SU-DHL-6 (cell line): ENCODE measurements at regions not wholly inside any gene's neighbourhood (a gene's known extent, or its start where the extent isn't known, plus 50 kb on each side); places are given as distances from the start of the nearest gene placed in this dataset.

Experiments
- H2AFZ ChIP-seq: fragments of 200-600 bp; sonication (generic); 2 replicates; pipeline ENCODE4 v1.6.1; 2014; ENCODE audit warnings: low read depth, mild to moderate bottlenecking, moderate library complexity, mixed read lengths, antibody characterized with exemption, low read length; ENCODE audit not compliant: severe bottlenecking
- H3F3A ChIP-seq: fragments of 200-600 bp; shearing (Covaris generic); 2 replicates; pipeline ENCODE4 v1.6.0; 2016; ENCODE audit warnings: antibody characterized with exemption, mild to moderate bottlenecking; ENCODE audit not compliant: insufficient read depth
- H3K27ac ChIP-seq: fragments of 200-600 bp; sonication (generic); 2 replicates; pipeline ENCODE4 v1.5.1; 2016; ENCODE audit warnings: low read depth, mild to moderate bottlenecking, low read length, moderate library complexity, mixed read lengths
- H3K27me3 ChIP-seq: fragments of 200-600 bp; sonication (generic), shearing (Covaris generic); 2 replicates; pipeline ENCODE4 v1.6.0; 2014; ENCODE audit warnings: mild to moderate bottlenecking, low read length
- H3K36me3 ChIP-seq: fragments of 200-600 bp; sonication (generic); 2 replicates; pipeline ENCODE4 v1.6.1; 2014; ENCODE audit warnings: mild to moderate bottlenecking, low read length, mixed read lengths
- H3K4me2 ChIP-seq: fragments of 300-600, 200-600 bp; shearing (Covaris generic), sonication (generic); 2 replicates; pipeline ENCODE4 v1.6.0; 2014; ENCODE audit warnings: low read length, low read depth, mild to moderate bottlenecking; ENCODE audit not compliant: poor library complexity, severe bottlenecking
- H3K4me3 ChIP-seq: fragments of 200-600 bp; sonication (generic); 2 replicates; pipeline ENCODE4 v1.5.1; 2014; ENCODE audit warnings: antibody characterized with exemption, low read length, mild to moderate bottlenecking, mixed read lengths; ENCODE audit not compliant: insufficient read depth, poor library complexity, severe bottlenecking
- H3K79me2 ChIP-seq: fragments of 200-600 bp; sonication (generic); 2 replicates; pipeline ENCODE4 v1.6.1; 2014; ENCODE audit warnings: mild to moderate bottlenecking, low read length, moderate library complexity; ENCODE audit not compliant: insufficient read depth
- H3K9ac ChIP-seq: fragments of 200-600 bp; sonication (generic); 2 replicates; pipeline ENCODE4 v1.7.0; 2014; ENCODE audit warnings: mild to moderate bottlenecking, low read length
- H3K9me2 ChIP-seq: fragments of 200-600 bp; sonication (generic); replicated peaks from 2 replicates; pipeline ENCODE4 v1.6.1; 2014; ENCODE audit warnings: low read length; ENCODE audit not compliant: insufficient read depth
- H3K9me3 ChIP-seq: fragments of 200-600 bp; sonication (generic); 2 replicates; pipeline ENCODE4 v1.6.1; 2014; ENCODE audit warnings: low read length, mixed read lengths; ENCODE audit not compliant: insufficient read depth
- H4K20me1 ChIP-seq: fragments of 200-600 bp; sonication (generic); 2 replicates; pipeline ENCODE4 v1.6.1; 2014; ENCODE audit warnings: low read depth, mild to moderate bottlenecking, antibody characterized with exemption, low read length, moderate library complexity, mixed read lengths
- EZH2phosphoT487 ChIP-seq: fragments of 200-600 bp; sonication (generic), shearing (Covaris generic); conservative IDR thresholded peaks from 2 replicates; pipeline ENCODE4 v1.6.1; 2018; ENCODE audit warnings: mild to moderate bottlenecking, antibody characterized with exemption, low read length, moderate library complexity, mixed read lengths
- TF ChIP-seq, protein P1 (sequence below): fragments of 200-600 bp; sonication (generic); IDR thresholded peaks from one replicate; pipeline ENCODE4 v1.5.1; 2017; ENCODE audit warnings: antibody characterized with exemption, mild to moderate bottlenecking, low read length, moderate library complexity; ENCODE audit not compliant: insufficient read depth, poor library complexity, severe bottlenecking

DNA sequence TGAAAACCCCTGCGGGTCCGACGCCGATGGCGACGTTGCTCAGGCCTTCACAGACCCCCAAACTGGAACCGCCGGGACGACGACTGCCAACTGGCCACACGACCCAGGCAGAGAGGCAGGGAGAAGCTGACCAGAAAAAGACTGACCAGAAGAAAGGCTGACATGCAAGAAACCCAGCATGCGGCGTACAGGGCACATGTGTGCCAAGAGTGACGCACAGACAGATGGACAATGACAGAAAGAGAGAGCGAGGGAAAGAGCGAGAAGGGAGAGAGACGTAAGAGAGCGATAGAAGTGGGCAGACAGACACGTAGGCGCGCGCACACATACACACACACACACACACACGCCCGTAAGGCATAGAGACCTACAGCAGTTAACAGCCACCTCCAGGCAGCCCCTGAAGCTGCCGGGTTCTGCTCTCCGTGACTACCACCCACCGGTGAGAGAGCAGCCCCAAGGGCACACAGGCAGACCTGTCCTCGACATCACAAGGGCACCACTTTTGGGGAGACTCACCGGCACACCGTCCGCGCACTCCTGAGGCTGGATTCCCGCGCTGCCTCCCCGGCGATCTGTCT lies 67.2 kb upstream of the ZNF527 start:
- Histone ChIP-seq H4K20me1 (no peaks in the 10 kb centered on the region), H3K4me3 (no peak overlapping the region), H3K9me3 (no peaks in the 10 kb centered on the region; the same call in 1 of the 2 replicates)

DNA sequence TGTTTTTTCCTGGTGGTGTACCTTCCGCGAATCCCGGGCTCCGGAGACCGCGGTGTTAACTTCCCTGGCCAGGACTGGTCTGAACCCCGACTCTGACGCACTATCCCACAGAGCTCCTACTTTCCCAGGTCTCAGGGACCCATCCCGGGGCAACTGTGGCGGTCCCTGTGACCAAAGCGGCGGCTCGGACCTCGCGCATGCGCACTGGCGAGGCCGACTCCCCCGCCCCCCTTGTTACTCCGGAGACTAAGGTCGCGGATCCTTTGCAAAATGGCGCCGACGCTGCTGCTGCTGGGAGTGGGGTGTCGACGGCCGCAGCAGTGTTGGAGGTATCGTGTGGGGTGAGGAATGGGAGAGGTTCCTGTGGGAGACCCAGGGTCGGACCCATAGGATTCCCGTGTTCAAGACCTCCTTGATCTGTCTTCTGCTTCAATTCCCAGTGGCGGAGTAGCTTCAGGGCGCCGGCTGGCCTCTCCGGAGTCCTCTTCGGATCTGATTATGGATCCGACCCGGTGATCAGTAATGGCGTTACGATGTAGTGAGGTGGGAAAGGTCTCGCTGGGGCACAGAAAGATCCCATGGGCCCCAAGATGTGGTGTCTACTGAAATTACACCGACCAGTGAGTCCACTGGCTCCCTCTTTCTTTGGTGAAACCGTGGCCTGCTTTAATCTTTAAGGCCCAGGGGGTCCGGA lies 66.6 kb upstream of the ZNF527 start:
- Histone ChIP-seq H3K9me2 (no peaks in the 10 kb centered on the region), H3K79me2 (no peaks in the 10 kb centered on the region), H3K27me3 (no peaks in the 10 kb centered on the region), H3K9ac (no peak overlapping the region), H2AFZ (no peak overlapping the region), H3K4me3 (no peak overlapping the region), H3K27ac (no peak overlapping the region), H3K9me3 (no peaks in the 10 kb centered on the region; the same call in 1 of the 2 replicates), H3F3A (no peaks in the 10 kb centered on the region), H3K36me3 (no peaks in the 10 kb centered on the region), H3K4me2 (no peak overlapping the region), H4K20me1 (no peaks in the 10 kb centered on the region)
- TF ChIP-seq EZH2phosphoT487: no peak
- TF ChIP-seq, protein P1, sequence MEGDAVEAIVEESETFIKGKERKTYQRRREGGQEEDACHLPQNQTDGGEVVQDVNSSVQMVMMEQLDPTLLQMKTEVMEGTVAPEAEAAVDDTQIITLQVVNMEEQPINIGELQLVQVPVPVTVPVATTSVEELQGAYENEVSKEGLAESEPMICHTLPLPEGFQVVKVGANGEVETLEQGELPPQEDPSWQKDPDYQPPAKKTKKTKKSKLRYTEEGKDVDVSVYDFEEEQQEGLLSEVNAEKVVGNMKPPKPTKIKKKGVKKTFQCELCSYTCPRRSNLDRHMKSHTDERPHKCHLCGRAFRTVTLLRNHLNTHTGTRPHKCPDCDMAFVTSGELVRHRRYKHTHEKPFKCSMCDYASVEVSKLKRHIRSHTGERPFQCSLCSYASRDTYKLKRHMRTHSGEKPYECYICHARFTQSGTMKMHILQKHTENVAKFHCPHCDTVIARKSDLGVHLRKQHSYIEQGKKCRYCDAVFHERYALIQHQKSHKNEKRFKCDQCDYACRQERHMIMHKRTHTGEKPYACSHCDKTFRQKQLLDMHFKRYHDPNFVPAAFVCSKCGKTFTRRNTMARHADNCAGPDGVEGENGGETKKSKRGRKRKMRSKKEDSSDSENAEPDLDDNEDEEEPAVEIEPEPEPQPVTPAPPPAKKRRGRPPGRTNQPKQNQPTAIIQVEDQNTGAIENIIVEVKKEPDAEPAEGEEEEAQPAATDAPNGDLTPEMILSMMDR: no peak

More for the DNA sequence above, 67.2 kb upstream of the ZNF527 start:
- H3F3A ChIP-seq: no peaks in the 10 kb centered on the region
- H3K27me3 ChIP-seq: no peaks in the 10 kb centered on the region
- no peak overlapping the region for H3K4me2 ChIP-seq
- no peak overlapping the region for H3K9ac ChIP-seq
- H3K9me2 ChIP-seq: no peaks in the 10 kb centered on the region
- no peaks in the 10 kb centered on the region for H3K36me3 ChIP-seq
- no peak overlapping the region for H2AFZ ChIP-seq
- H3K27ac ChIP-seq: no peak overlapping the region
- TF ChIP-seq EZH2phosphoT487: no peak
- TF ChIP-seq, protein P1: no peak
- no peaks in the 10 kb centered on the region for H3K79me2 ChIP-seq

DNA sequence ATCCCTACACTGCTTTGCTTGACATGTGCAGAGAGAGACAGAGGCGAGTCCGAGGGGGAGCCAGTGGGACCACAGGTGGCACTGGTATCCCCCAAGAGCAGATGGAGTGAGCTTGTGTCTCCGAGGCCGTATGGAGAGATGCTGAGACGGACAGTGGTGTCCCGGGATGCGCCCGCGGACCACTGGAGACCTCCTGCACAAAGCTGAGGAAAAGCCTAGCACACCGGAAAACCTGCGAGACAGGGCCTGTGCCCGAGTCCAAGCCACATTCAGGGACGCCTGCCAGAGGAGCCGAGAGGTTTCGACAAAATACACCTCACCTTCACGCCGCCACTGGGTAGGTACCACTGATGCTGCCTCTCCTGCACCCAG lies 66.0 kb upstream of the ZNF527 start:
- Histone ChIP-seq H4K20me1 (no peaks in the 10 kb centered on the region), H3F3A (no peaks in the 10 kb centered on the region), H3K27ac (no peak overlapping the region), H3K9me2 (no peaks in the 10 kb centered on the region), H3K4me3 (no peak overlapping the region), H3K79me2 (no peaks in the 10 kb centered on the region), H3K27me3 (no peaks in the 10 kb centered on the region), H3K9ac (no peak overlapping the region), H2AFZ (no peak overlapping the region), H3K36me3 (no peaks in the 10 kb centered on the region), H3K9me3 (no peaks in the 10 kb centered on the region; the same call in 1 of the 2 replicates), H3K4me2 (no peak overlapping the region)
- TF ChIP-seq EZH2phosphoT487: no peak
- TF ChIP-seq, protein P1: no peak
